Natural killer cell (primary cell): ENCODE measurements at regions not wholly inside any gene's neighbourhood (a gene's known extent, or its start where the extent isn't known, plus 50 kb on each side); places are given as distances from the start of the nearest gene placed in this dataset.

Experiments
- ATAC-seq, 3 donors: fragments of 150-1000 bp in 2 of 3; fragments of 200-7000 bp in 1 of 3; cut with Tn5 transposase; 1 replicate in 1 of 3; 2 replicates in 2 of 3; pipeline ENCODE4 v1.10.0; 2021; ENCODE audit warnings: mild to moderate bottlenecking in 2 of 3, moderate library complexity in 2 of 3
- DNase-seq, 2 donors: peaks; one replicate each; pipeline versions ENCODE4 v3.0.0 to v3.0.0-alpha.2; 2013 to 2021; ENCODE audit warnings: mixed read lengths in 1 of 2
- H3K27ac ChIP-seq: one replicate; pipeline ENCODE4 v1.5.1; 2013; ENCODE audit warnings: mild to moderate bottlenecking, low read length
- H3K27me3 ChIP-seq: one replicate; pipeline ENCODE4 v1.6.1; 2013; ENCODE audit warnings: low read length; ENCODE audit not compliant: control insufficient read depth, insufficient read depth
- H3K36me3 ChIP-seq: one replicate; pipeline ENCODE4 v1.6.1; 2013; ENCODE audit warnings: low read length; ENCODE audit not compliant: control insufficient read depth, insufficient read depth
- H3K4me1 ChIP-seq: one replicate; pipeline ENCODE4 v1.6.1; 2013; ENCODE audit warnings: low read length; ENCODE audit not compliant: control insufficient read depth, insufficient read depth
- H3K4me3 ChIP-seq: one replicate; pipeline ENCODE4 v1.5.1; 2013; ENCODE audit warnings: low read length
- H3K9me3 ChIP-seq: one replicate; pipeline ENCODE4 v1.6.1; 2013; ENCODE audit warnings: low read length; ENCODE audit not compliant: control insufficient read depth, insufficient read depth
- H3K27ac Mint-ChIP-seq, 2 donors: one replicate each; pipeline ENCODE4 v1.8.0; 2022; ENCODE audit warnings: mild to moderate bottlenecking in 2 of 2, mixed read lengths in 2 of 2, moderate library complexity in 1 of 2
- H3K27me3 Mint-ChIP-seq, 2 donors: one replicate each; pipeline ENCODE4 v1.8.0; 2022; ENCODE audit warnings: low read depth in 2 of 2, mixed read lengths in 2 of 2
- H3K36me3 Mint-ChIP-seq: one replicate; pipeline ENCODE4 v1.8.0; 2022; ENCODE audit warnings: mixed read lengths
- H3K4me1 Mint-ChIP-seq, 2 donors: one replicate each; pipeline ENCODE4 v1.8.0; 2022; ENCODE audit warnings: mixed read lengths in 2 of 2
- H3K4me3 Mint-ChIP-seq: one replicate; pipeline ENCODE4 v1.8.0; 2022; ENCODE audit warnings: mild to moderate bottlenecking, moderate library complexity, mixed read lengths
- H3K9me3 Mint-ChIP-seq, 2 donors: one replicate each; pipeline ENCODE4 v1.8.0; 2022; ENCODE audit warnings: mixed read lengths in 2 of 2
- WGBS: methylation state at CpG from one replicate; pipeline ENCODE4 v1.1.7; 2013; ENCODE audit warnings: missing lambda C conversion rate; ENCODE audit not compliant: insufficient coverage; 5-methylcytosine and 5-hydroxymethylcytosine counted together
- intact Hi-C: fragments of 100-400 bp; cut with micrococcal nuclease; formaldehyde crosslinking; loops from one replicate; pipeline ENCODE4 v1.14.2; 2022
- TF ChIP-seq, protein P1 (sequence below): fragments of 200-600 bp; IDR thresholded peaks from one replicate; pipeline ENCODE4 v1.8.0; 2022; ENCODE audit warnings: antibody characterized with exemption

DNA sequence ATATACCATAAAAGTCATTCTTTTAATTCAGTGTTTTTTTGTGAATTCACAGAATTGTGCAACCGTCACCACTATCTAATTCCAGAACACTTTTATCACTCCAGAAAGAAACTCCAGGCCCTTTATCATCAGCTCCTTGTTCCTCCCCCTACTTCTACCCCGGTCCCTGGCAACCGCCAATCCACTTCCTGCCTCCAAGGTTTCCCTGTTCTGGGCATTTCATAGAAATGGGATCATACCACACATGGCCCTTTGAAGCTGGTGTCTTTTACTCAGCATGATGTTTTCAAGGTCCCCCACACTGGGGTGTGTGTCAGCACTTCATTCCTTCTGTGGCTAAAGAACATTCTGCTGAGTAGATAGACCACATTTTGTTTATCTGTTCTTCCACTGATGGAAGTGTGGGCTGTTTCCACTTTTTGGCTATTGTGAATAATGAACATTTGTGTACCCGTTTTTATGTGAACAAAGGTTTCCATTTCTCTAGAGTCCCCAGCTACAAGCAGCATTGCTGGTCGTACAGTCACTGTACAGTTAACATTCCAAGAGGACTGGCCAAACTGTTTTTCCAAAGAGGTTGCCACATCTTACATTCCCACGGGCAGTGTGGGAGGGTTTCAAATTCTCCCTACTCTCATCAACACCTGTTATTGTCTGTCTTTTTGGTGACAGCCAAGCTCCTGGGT is 75.8 kb upstream of the ZNF469 start:
- Histone ChIP-seq H3K36me3 (no peaks in the 10 kb centered on the region), H3K27ac (no peak overlapping the region), H3K27me3 (no peaks in the 10 kb centered on the region), H3K4me1 (no peaks in the 10 kb centered on the region), H3K9me3 (no peaks in the 10 kb centered on the region), H3K4me3 (no peak overlapping the region)
- no peaks in the 10 kb centered on the region for H3K36me3 Mint-ChIP-seq
- ATAC-seq (no peak), DNase-seq (no peak)
- no peaks in the 10 kb centered on the region for H3K4me1 Mint-ChIP-seq
- intact Hi-C loops, result no loop called here
- H3K9me3 Mint-ChIP-seq, result no peaks in the 10 kb centered on the region
- TF ChIP-seq, protein P1, sequence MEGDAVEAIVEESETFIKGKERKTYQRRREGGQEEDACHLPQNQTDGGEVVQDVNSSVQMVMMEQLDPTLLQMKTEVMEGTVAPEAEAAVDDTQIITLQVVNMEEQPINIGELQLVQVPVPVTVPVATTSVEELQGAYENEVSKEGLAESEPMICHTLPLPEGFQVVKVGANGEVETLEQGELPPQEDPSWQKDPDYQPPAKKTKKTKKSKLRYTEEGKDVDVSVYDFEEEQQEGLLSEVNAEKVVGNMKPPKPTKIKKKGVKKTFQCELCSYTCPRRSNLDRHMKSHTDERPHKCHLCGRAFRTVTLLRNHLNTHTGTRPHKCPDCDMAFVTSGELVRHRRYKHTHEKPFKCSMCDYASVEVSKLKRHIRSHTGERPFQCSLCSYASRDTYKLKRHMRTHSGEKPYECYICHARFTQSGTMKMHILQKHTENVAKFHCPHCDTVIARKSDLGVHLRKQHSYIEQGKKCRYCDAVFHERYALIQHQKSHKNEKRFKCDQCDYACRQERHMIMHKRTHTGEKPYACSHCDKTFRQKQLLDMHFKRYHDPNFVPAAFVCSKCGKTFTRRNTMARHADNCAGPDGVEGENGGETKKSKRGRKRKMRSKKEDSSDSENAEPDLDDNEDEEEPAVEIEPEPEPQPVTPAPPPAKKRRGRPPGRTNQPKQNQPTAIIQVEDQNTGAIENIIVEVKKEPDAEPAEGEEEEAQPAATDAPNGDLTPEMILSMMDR, result no peak
- 86% methylated on average over 5 of the region's 6 CpGs for WGBS
- H3K4me3 Mint-ChIP-seq, result no peak overlapping the region
- H3K27me3 Mint-ChIP-seq, result peaks cover 0 to 8% of the 10 kb centered on the region in 2 donors
- H3K27ac Mint-ChIP-seq, result no peak overlapping the region

- 91% methylated on average over 5 of the region's 5 CpGs for WGBS
- Histone ChIP-seq H3K9me3 (no peaks in the 10 kb centered on the region), H3K27ac (no peak overlapping the region), H3K27me3 (no peaks in the 10 kb centered on the region), H3K4me1 (no peaks in the 10 kb centered on the region), H3K4me3 (no peak overlapping the region), H3K36me3 (no peaks in the 10 kb centered on the region)
- ATAC-seq (no peak), DNase-seq (no peak)
- Mint-ChIP-seq H3K27me3 (peaks cover 6 to 10% of the 10 kb centered on the region in 2 donors), H3K9me3 (no peaks in the 10 kb centered on the region), H3K4me1 (no peaks in the 10 kb centered on the region), H3K27ac (no peak overlapping the region), H3K36me3 (no peaks in the 10 kb centered on the region), H3K4me3 (no peak overlapping the region)
- TF ChIP-seq, protein P1, result no peak
- intact Hi-C loops, result no loop called here
Observed at GRCh38 chr16:88308441-88309173, 74.2 kb upstream of the ZNF469 start.

- Histone ChIP-seq H3K27ac (no peak overlapping the region), H3K9me3 (no peaks in the 10 kb centered on the region), H3K27me3 (no peaks in the 10 kb centered on the region), H3K4me1 (no peaks in the 10 kb centered on the region), H3K4me3 (no peak overlapping the region), H3K36me3 (no peaks in the 10 kb centered on the region)
- TF ChIP-seq, protein P1, result no peak
- WGBS, result 88% methylated on average over 17 of the region's 17 CpGs
- Mint-ChIP-seq H3K4me3 (no peak overlapping the region), H3K27ac (no peak overlapping the region), H3K36me3 (no peaks in the 10 kb centered on the region), H3K4me1 (no peaks in the 10 kb centered on the region), H3K9me3 (no peaks in the 10 kb centered on the region), H3K27me3 (peaks cover 6 to 12% of the 10 kb centered on the region in 2 donors)
- DNase-seq (no peak), ATAC-seq (no peak)
- intact Hi-C loops, result no loop called here
Observed at GRCh38 chr16:88309174-88309907, 73.4 kb upstream of the ZNF469 start.
